Esophagus squamous epithelium (tissue), 4 donors: ENCODE measurements at regions not wholly inside any gene's neighbourhood (a gene's known extent, or its start where the extent isn't known, plus 50 kb on each side); places are given as distances from the start of the nearest gene placed in this dataset.

Experiments
- CTCF ChIP-seq, 6 experiments: fragments of 450-650 bp in 4 of 6; fragments of 200-600 bp in 2 of 6; sonication (generic) in 2 of 6; IDR thresholded peaks; one replicate each; pipeline ENCODE4 v1.5.1; 2016 to 2019; ENCODE audit warnings: antibody characterized with exemption in 6 of 6, mild to moderate bottlenecking in 4 of 6, moderate library complexity in 4 of 6
- POLR2A ChIP-seq, 4 donors: fragments of 450-650 bp; IDR thresholded peaks; one replicate each; pipeline ENCODE4 v1.6.1; 2017; ENCODE audit warnings: antibody characterized with exemption in 4 of 4, mild to moderate bottlenecking in 4 of 4, moderate library complexity in 3 of 4

DNA sequence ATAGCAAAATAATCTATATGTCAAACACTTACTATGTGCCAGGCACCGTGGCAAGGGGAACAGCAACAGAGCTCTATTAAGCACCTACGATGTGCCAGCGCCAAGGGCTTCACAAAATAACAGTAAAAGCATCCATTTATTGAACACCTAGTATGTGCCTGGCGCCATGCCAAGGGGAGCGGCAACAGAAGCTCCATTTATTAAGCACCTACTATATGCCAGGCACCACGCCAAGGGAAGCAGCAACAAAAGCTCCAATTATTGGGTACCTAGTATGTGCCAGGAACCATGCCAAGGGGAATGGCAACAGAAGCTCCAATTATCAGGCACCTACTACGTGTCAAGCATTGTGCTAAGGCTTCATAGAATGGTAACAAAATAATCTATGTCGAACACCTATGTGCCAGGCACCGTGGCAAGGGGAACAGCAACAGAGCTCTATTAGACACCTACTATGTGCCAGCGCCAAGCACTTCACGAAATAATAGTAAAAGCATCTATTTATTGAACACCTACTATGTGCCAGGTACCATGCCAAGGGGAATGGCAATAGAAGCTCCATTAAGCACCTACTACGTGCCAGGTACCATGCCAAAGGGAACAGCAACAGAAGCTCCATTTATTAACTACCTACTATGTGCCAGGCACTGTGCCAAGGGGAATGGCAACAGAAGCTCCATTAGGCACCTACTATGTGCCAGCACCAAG, 107.7 kb downstream of the PTPRS start:
- no peak for TF ChIP-seq POLR2A (IDR thresholded peaks at IDR 0.05)
- no peak for TF ChIP-seq CTCF (IDR thresholded peaks at IDR 0.05)
